ENCODE measurements at regions not wholly inside any gene's neighbourhood (a gene's known extent, or its start where the extent isn't known, plus 50 kb on each side); places are given as distances from the start of the nearest gene placed in this dataset.
"Not testable (repeated sequence)": the region's sequence is repeated elsewhere in the genome, so short reads cannot be mapped to it uniquely, and the experiment has no call there.

- DNase-seq, result no peak
Observed at GRCh38 chr3:82595530-82595929, 834.1 kb upstream of the GBE1 start.

GRCh38 chr3:82587174-82587573, 825.7 kb upstream of the GBE1 start:
- no peak for DNase-seq

GRCh38 chr3:82586414-82586813, 825.0 kb upstream of the GBE1 start:
- DNase-seq, result no peak

GRCh38 chr3:82586002-82586401, 824.6 kb upstream of the GBE1 start:
- not testable (repeated sequence) for DNase-seq

GRCh38 chr3:82585591-82585990, 824.1 kb upstream of the GBE1 start:
- not testable (repeated sequence) for DNase-seq

- not testable (repeated sequence) for DNase-seq
Observed at GRCh38 chr3:82584861-82585260, 823.4 kb upstream of the GBE1 start.

- DNase-seq, result not testable (repeated sequence)
Observed at GRCh38 chr3:82584415-82584814, 823.0 kb upstream of the GBE1 start.

- DNase-seq, result no peak
Observed at GRCh38 chr3:82581350-82581749, 819.9 kb upstream of the GBE1 start.

GRCh38 chr3:82572721-82573120, 811.3 kb upstream of the GBE1 start:
- no peak for DNase-seq

GRCh38 chr3:82568776-82569338, 807.4 kb upstream of the GBE1 start:
- DNase-seq, result no peak

GRCh38 chr3:82567029-82567600, 805.7 kb upstream of the GBE1 start:
- DNase-seq, result no peak

- no peak for DNase-seq
Observed at GRCh38 chr3:82562896-82563295, 801.5 kb upstream of the GBE1 start.

- DNase-seq, result no peak
Observed at GRCh38 chr3:82561784-82562183, 800.3 kb upstream of the GBE1 start.

- DNase-seq, result no peak
Observed at GRCh38 chr3:82558081-82558480, 796.6 kb upstream of the GBE1 start.

GRCh38 chr3:82556113-82556512, 794.7 kb upstream of the GBE1 start:
- no peak for DNase-seq

GRCh38 chr3:82542556-82542955, 781.1 kb upstream of the GBE1 start:
- DNase-seq, result not testable (repeated sequence)

GRCh38 chr3:82521657-82522056, 760.2 kb upstream of the GBE1 start:
- no peak for DNase-seq

- DNase-seq, result no peak
Observed at GRCh38 chr3:82520846-82521245, 759.4 kb upstream of the GBE1 start.

GRCh38 chr3:82509951-82510603, 748.6 kb upstream of the GBE1 start:
- DNase-seq, result no peak

GRCh38 chr3:82509106-82509842, 747.8 kb upstream of the GBE1 start:
- DNase-seq, result no peak

GRCh38 chr3:82506204-82506603, 744.8 kb upstream of the GBE1 start:
- no peak for DNase-seq

GRCh38 chr3:82505079-82505756, 743.8 kb upstream of the GBE1 start:
- DNase-seq, result no peak

GRCh38 chr3:82498186-82498585, 736.7 kb upstream of the GBE1 start:
- DNase-seq, result no peak

All from NCI-H187 (cell line).